Effector memory CD4-positive, alpha-beta T cell (primary cell): ENCODE measurements at regions not wholly inside any gene's neighbourhood (a gene's known extent, or its start where the extent isn't known, plus 50 kb on each side); places are given as distances from the start of the nearest gene placed in this dataset.

Experiments
- DNase-seq, 3 donors: peaks; one replicate each; pipeline ENCODE4 v3.0.0-alpha.2; 2020
- H3K27ac ChIP-seq: 2 replicates; pipeline ENCODE4 v1.7.0; 2013; ENCODE audit warnings: mild to moderate bottlenecking, low read length, moderate library complexity; ENCODE audit not compliant: insufficient read depth, poor library complexity, severe bottlenecking
- H3K27me3 ChIP-seq: replicated peaks from 2 replicates; pipeline ENCODE4 v1.7.0; 2013; ENCODE audit warnings: mild to moderate bottlenecking, low read length; ENCODE audit not compliant: insufficient read depth, control insufficient read depth, poor library complexity, severe bottlenecking
- H3K36me3 ChIP-seq: 2 replicates; pipeline ENCODE4 v1.7.0; 2013; ENCODE audit warnings: mild to moderate bottlenecking, low read length, moderate library complexity; ENCODE audit not compliant: control insufficient read depth, insufficient read depth
- H3K4me1 ChIP-seq: 2 replicates; pipeline ENCODE4 v1.7.0; 2013; ENCODE audit warnings: low read length, mild to moderate bottlenecking; ENCODE audit not compliant: control insufficient read depth, insufficient read depth, poor library complexity, severe bottlenecking
- H3K4me3 ChIP-seq: 2 replicates; pipeline ENCODE4 v1.7.0; 2013; ENCODE audit warnings: low read length, low read depth, mild to moderate bottlenecking; ENCODE audit not compliant: insufficient read depth, poor library complexity, severe bottlenecking
- H3K9me3 ChIP-seq: 2 replicates; pipeline ENCODE4 v1.7.0; 2013; ENCODE audit warnings: mild to moderate bottlenecking, low read length, moderate library complexity; ENCODE audit not compliant: control insufficient read depth

- Histone ChIP-seq H3K27ac (no peak overlapping the region), H3K36me3 (no peaks in the 10 kb centered on the region), H3K4me1 (no peaks in the 10 kb centered on the region), H3K27me3 (no peaks in the 10 kb centered on the region), H3K4me3 (no peak overlapping the region), H3K9me3 (no peaks in the 10 kb centered on the region)
- no peak for DNase-seq
Measured at GRCh38 chr6:14903176-14904038, 342.5 kb upstream of the JARID2 start.

- no peak for DNase-seq
- no peak overlapping the region for H3K4me3 ChIP-seq
- H3K27me3 ChIP-seq: no peaks in the 10 kb centered on the region
- no peaks in the 10 kb centered on the region for H3K9me3 ChIP-seq
- no peaks in the 10 kb centered on the region for H3K4me1 ChIP-seq
- H3K36me3 ChIP-seq: no peaks in the 10 kb centered on the region
- H3K27ac ChIP-seq: no peak overlapping the region
Measured at GRCh38 chr6:14905201-14905600, 340.7 kb upstream of the JARID2 start.

GRCh38 chr6:14906621-14907020 is 339.2 kb upstream of the JARID2 start:
- Histone ChIP-seq H3K27me3 (no peaks in the 10 kb centered on the region), H3K36me3 (no peaks in the 10 kb centered on the region), H3K4me3 (no peak overlapping the region), H3K9me3 (no peaks in the 10 kb centered on the region), H3K4me1 (no peaks in the 10 kb centered on the region), H3K27ac (no peak overlapping the region)
- DNase-seq: no peak

GRCh38 chr6:14910692-14911547 is 334.9 kb upstream of the JARID2 start:
- H3K36me3 ChIP-seq: no peaks in the 10 kb centered on the region
- no peak overlapping the region for H3K27ac ChIP-seq
- no peak for DNase-seq
- no peaks in the 10 kb centered on the region for H3K27me3 ChIP-seq
- peak overlapping the region; percentile 20 for H3K4me3 ChIP-seq
- H3K4me1 ChIP-seq: no peaks in the 10 kb centered on the region
- H3K9me3 ChIP-seq: no peaks in the 10 kb centered on the region

- Histone ChIP-seq H3K4me3 (no peak overlapping the region), H3K4me1 (no peaks in the 10 kb centered on the region), H3K36me3 (no peaks in the 10 kb centered on the region), H3K9me3 (no peaks in the 10 kb centered on the region), H3K27me3 (no peaks in the 10 kb centered on the region), H3K27ac (no peak overlapping the region)
- DNase-seq: no peak
Measured at GRCh38 chr6:14912226-14912625, 333.6 kb upstream of the JARID2 start.

- Histone ChIP-seq H3K9me3 (no peaks in the 10 kb centered on the region), H3K27me3 (no peaks in the 10 kb centered on the region), H3K27ac (no peak overlapping the region), H3K36me3 (no peaks in the 10 kb centered on the region), H3K4me1 (no peaks in the 10 kb centered on the region), H3K4me3 (no peak overlapping the region)
- DNase-seq: no peak
Measured at GRCh38 chr6:14912706-14913105, 333.2 kb upstream of the JARID2 start.

- H3K4me1 ChIP-seq: no peaks in the 10 kb centered on the region
- H3K27ac ChIP-seq: no peak overlapping the region
- H3K27me3 ChIP-seq: no peaks in the 10 kb centered on the region
Measured at GRCh38 chr6:14913931-14914330, 331.9 kb upstream of the JARID2 start.

GRCh38 chr6:14915888-14916832 is 329.7 kb upstream of the JARID2 start:
- no peak overlapping the region for H3K4me3 ChIP-seq
- H3K27ac ChIP-seq: no peak overlapping the region
- H3K36me3 ChIP-seq: no peaks in the 10 kb centered on the region
- no peaks in the 10 kb centered on the region for H3K4me1 ChIP-seq
- no peaks in the 10 kb centered on the region for H3K9me3 ChIP-seq
- DNase-seq: no peak
- H3K27me3 ChIP-seq: no peaks in the 10 kb centered on the region

More at GRCh38 chr6:14913931-14914330, 331.9 kb upstream of the JARID2 start:
- Histone ChIP-seq H3K4me3 (no peak overlapping the region), H3K36me3 (no peaks in the 10 kb centered on the region), H3K9me3 (no peaks in the 10 kb centered on the region)
- no peak for DNase-seq

GRCh38 chr6:14917109-14917910 is 328.6 kb upstream of the JARID2 start:
- Histone ChIP-seq H3K4me3 (no peak overlapping the region), H3K27ac (no peak overlapping the region), H3K36me3 (no peaks in the 10 kb centered on the region), H3K4me1 (no peaks in the 10 kb centered on the region), H3K27me3 (no peaks in the 10 kb centered on the region), H3K9me3 (no peaks in the 10 kb centered on the region)
- no peak for DNase-seq
